Testis (tissue), 2 donors: ENCODE measurements at regions not wholly inside any gene's neighbourhood (a gene's known extent, or its start where the extent isn't known, plus 50 kb on each side); places are given as distances from the start of the nearest gene placed in this dataset.

Experiments used
- CTCF ChIP-seq, 3 experiments: fragments of 450-650 bp in 2 of 3; fragments of 200-600 bp in 1 of 3; sonication (generic) in 1 of 3; IDR thresholded peaks; one replicate each; pipeline ENCODE4 v1.5.1; 2016 to 2019; ENCODE audit warnings: antibody characterized with exemption in 3 of 3, mild to moderate bottlenecking in 2 of 3, moderate library complexity in 1 of 3
- POLR2A ChIP-seq: fragments of 450-650 bp; IDR thresholded peaks from one replicate; pipeline ENCODE4 v1.6.1; 2017; ENCODE audit warnings: antibody characterized with exemption, mild to moderate bottlenecking, moderate library complexity

DNA sequence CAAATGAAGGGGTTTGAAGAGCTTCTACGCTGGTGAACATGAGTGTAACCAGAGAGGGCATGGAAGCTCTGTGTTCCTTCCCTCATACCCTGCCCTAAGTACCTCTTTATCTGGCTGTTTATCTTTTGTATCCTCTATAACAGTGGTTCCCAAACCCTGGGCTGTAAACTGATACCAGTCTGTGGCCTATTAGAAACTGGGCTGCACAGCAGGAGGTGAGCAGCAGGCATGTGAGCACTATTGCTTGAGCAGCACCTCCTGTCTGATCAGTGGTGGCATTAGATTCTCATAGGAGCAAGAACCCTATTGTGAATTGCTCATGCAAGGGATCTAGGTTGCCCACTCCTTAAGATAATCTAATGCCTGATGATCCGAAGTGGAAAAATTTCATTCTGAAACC lies 172.9 kb upstream of the AVPR1A start:
- TF ChIP-seq CTCF (IDR thresholded peaks at IDR 0.05) (no peak), POLR2A (no peak)
